B cell (primary cell): ENCODE measurements at regions not wholly inside any gene's neighbourhood (a gene's known extent, or its start where the extent isn't known, plus 50 kb on each side); places are given as distances from the start of the nearest gene placed in this dataset.

ENCODE experiments used
- ATAC-seq: fragments of 200-7000 bp; cut with Tn5 transposase; one replicate; pipeline ENCODE4 v1.10.0; 2021; ENCODE audit warnings: low read depth, mild to moderate bottlenecking, moderate number of reproducible peaks, moderate library complexity
- CTCF ChIA-PET: fragments of 350-600 bp; sonication (Branson Sonifier 250); formaldehyde crosslinking; loops from one replicate; lab custom pipeline; 2021; ENCODE audit warnings: antibody characterized with exemption, inconsistent platforms; lab: Charles Lee
- POLR2A ChIA-PET: fragments of 350-600 bp; sonication (Branson Sonifier 250); formaldehyde crosslinking; loops from one replicate; lab custom pipeline; 2021; ENCODE audit warnings: antibody characterized with exemption; lab: Charles Lee
- DNase-seq: peaks from one replicate; pipeline ENCODE4 v3.0.0; 2013
- H2AFZ ChIP-seq: 2 replicates; pipeline ENCODE4 v1.6.1; 2012; ENCODE audit warnings: mild to moderate bottlenecking, low read depth, low read length; ENCODE audit not compliant: insufficient read depth, poor library complexity, severe bottlenecking
- H3K27ac ChIP-seq, 2 donors: 1 replicate in 1 of 2; 2 replicates in 1 of 2; pipeline ENCODE4 v1.5.1; 2012 to 2013; ENCODE audit warnings: low read length in 2 of 2, mild to moderate bottlenecking in 2 of 2, moderate library complexity in 1 of 2
- H3K27me3 ChIP-seq, 4 experiments: fragments of 200-600 bp in 1 of 4; sonication (generic) in 1 of 4; replicated peaks in 1 of 4; 1 replicate in 2 of 4; 2 replicates in 2 of 4; pipeline versions ENCODE4 v1.6.1 to v1.7.0; 2013 to 2016; ENCODE audit warnings: low read length in 3 of 4, mild to moderate bottlenecking in 2 of 4, mixed read lengths in 1 of 4, moderate library complexity in 1 of 4; ENCODE audit not compliant: insufficient read depth in 4 of 4, control insufficient read depth in 3 of 4; ENCODE audit errors: control extremely low read depth in 1 of 4
- H3K36me3 ChIP-seq, 2 experiments: replicated peaks in 1 of 2; 1 replicate in 1 of 2; 2 replicates in 1 of 2; pipeline versions ENCODE4 v1.6.1 to v1.7.1; 2013; ENCODE audit warnings: low read length in 1 of 2; ENCODE audit not compliant: insufficient read depth in 2 of 2, control insufficient read depth in 1 of 2; ENCODE audit errors: control extremely low read depth in 1 of 2, extremely low read depth in 1 of 2
- H3K4me1 ChIP-seq, 2 donors: fragments of 200-600 bp in 1 of 2; sonication (generic) in 1 of 2; 1 replicate in 1 of 2; 2 replicates in 1 of 2; pipeline versions ENCODE4 v1.5.1 to v1.6.1; 2013 to 2017; ENCODE audit warnings: low read length in 2 of 2; ENCODE audit not compliant: control insufficient read depth in 2 of 2, insufficient read depth in 2 of 2
- H3K4me2 ChIP-seq: replicated peaks from 2 replicates; pipeline ENCODE3; 2012; ENCODE audit warnings: mild to moderate bottlenecking, low read depth, low read length; ENCODE audit not compliant: poor library complexity, severe bottlenecking
- H3K4me3 ChIP-seq, 5 experiments: fragments of 200-600 bp in 1 of 5; sonication (generic) in 1 of 5; 1 replicate in 3 of 5; 2 replicates in 2 of 5; pipeline versions ENCODE4 v1.5.1 to v1.7.0; 2011 to 2016; ENCODE audit warnings: low read length in 4 of 5, mild to moderate bottlenecking in 4 of 5, low read depth in 2 of 5, control low read depth in 1 of 5, moderate library complexity in 1 of 5; ENCODE audit not compliant: insufficient read depth in 1 of 5; ENCODE audit errors: control extremely low read depth in 1 of 5, extremely low read depth in 1 of 5
- H3K79me2 ChIP-seq: fragments of 200-600 bp; sonication (generic); one replicate; pipeline ENCODE4 v1.6.0; 2016; ENCODE audit warnings: low read length; ENCODE audit not compliant: control insufficient read depth, insufficient read depth
- H3K9ac ChIP-seq: fragments of 200-600 bp; sonication (generic); 2 replicates; pipeline ENCODE4 v1.6.1; 2017; ENCODE audit warnings: mild to moderate bottlenecking, low read length, moderate library complexity
- H3K9me3 ChIP-seq, 3 donors: one replicate each; pipeline versions ENCODE4 v1.6.1 to v1.7.1; 2013; ENCODE audit warnings: low read length in 2 of 3; ENCODE audit not compliant: control insufficient read depth in 2 of 3, insufficient read depth in 1 of 3; ENCODE audit errors: control extremely low read depth in 1 of 3
- H4K20me1 ChIP-seq: 2 replicates; pipeline ENCODE4 v1.6.0; 2012; ENCODE audit warnings: mild to moderate bottlenecking, low read length; ENCODE audit not compliant: insufficient read depth, control insufficient read depth, poor library complexity, severe bottlenecking
- H3K27ac Mint-ChIP-seq: one replicate; pipeline ENCODE4 v1.8.0; 2021; ENCODE audit warnings: mixed read lengths
- H3K27me3 Mint-ChIP-seq: one replicate; pipeline ENCODE4 v1.8.0; 2021; ENCODE audit warnings: mixed read lengths
- H3K4me1 Mint-ChIP-seq: one replicate; pipeline ENCODE4 v1.8.0; 2021; ENCODE audit warnings: mixed read lengths
- H3K4me3 Mint-ChIP-seq: one replicate; pipeline ENCODE4 v1.8.0; 2021; ENCODE audit warnings: mixed read lengths
- H3K9me3 Mint-ChIP-seq: one replicate; pipeline ENCODE4 v1.8.0; 2022; ENCODE audit warnings: mixed read lengths; ENCODE audit not compliant: insufficient read depth
- EZH2 ChIP-seq: IDR thresholded peaks from 2 replicates; pipeline ENCODE4 v1.6.1; 2012; ENCODE audit warnings: borderline replicate concordance, low read depth, mild to moderate bottlenecking, moderate library complexity, low read length; ENCODE audit not compliant: insufficient read depth, poor library complexity, severe bottlenecking
- WGBS: methylation state at CpG from one replicate; pipeline ENCODE4 v1.1.5; 2013; ENCODE audit warnings: missing lambda C conversion rate; ENCODE audit not compliant: insufficient coverage; 5-methylcytosine and 5-hydroxymethylcytosine counted together
- intact Hi-C: fragments of 100-400 bp; cut with micrococcal nuclease; formaldehyde crosslinking; loops from one replicate; pipeline ENCODE4 v1.10.0; 2022
- TF ChIP-seq, protein P1 (sequence below): fragments of 200-600 bp; IDR thresholded peaks from one replicate; pipeline ENCODE4 v1.8.0; 2022; ENCODE audit warnings: antibody characterized with exemption, mild to moderate bottlenecking

DNA sequence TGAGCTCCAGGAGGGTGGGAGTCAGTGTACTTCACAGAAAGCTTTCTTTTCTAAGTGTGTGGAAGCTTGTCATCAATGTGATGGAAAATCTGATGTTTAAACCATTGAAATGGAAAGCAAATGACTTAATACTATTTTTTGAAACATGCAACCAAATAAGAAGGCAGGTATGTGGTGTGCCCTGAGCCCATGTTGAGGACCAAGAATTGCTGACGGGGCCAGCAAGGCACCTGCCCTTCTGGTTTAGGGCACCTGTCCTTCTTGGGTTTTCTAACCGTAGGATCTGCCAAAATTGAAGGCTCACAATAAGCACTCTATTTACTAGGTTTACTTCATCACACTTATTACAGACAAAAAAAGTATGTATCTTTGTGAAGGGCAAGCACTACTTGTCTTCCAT lies 537.7 kb downstream of the SOCS6 start:
- Histone ChIP-seq H3K9ac (no peak overlapping the region), H3K27me3 (no peaks in the 10 kb centered on the region), H2AFZ (no peak overlapping the region), H3K9me3 (no peaks in the 10 kb centered on the region), H3K36me3 (no peaks in the 10 kb centered on the region), H4K20me1 (no peaks in the 10 kb centered on the region), H3K79me2 (no peaks in the 10 kb centered on the region), H3K4me3 (no peak overlapping the region), H3K4me2 (no peak overlapping the region), H3K27ac (no peak overlapping the region), H3K4me1 (no peaks in the 10 kb centered on the region)
- 93% methylated on average over 2 of the region's 2 CpGs for WGBS
- Mint-ChIP-seq H3K9me3 (no peaks in the 10 kb centered on the region), H3K27me3 (no peaks in the 10 kb centered on the region), H3K27ac (no peak overlapping the region), H3K4me1 (no peaks in the 10 kb centered on the region), H3K4me3 (no peak overlapping the region)
- ChIA-PET CTCF (no interaction called here), POLR2A (no interaction called here)
- ATAC-seq: no peak
- DNase-seq: no peak
- intact Hi-C loops: no loop called here
- TF ChIP-seq, protein P1, sequence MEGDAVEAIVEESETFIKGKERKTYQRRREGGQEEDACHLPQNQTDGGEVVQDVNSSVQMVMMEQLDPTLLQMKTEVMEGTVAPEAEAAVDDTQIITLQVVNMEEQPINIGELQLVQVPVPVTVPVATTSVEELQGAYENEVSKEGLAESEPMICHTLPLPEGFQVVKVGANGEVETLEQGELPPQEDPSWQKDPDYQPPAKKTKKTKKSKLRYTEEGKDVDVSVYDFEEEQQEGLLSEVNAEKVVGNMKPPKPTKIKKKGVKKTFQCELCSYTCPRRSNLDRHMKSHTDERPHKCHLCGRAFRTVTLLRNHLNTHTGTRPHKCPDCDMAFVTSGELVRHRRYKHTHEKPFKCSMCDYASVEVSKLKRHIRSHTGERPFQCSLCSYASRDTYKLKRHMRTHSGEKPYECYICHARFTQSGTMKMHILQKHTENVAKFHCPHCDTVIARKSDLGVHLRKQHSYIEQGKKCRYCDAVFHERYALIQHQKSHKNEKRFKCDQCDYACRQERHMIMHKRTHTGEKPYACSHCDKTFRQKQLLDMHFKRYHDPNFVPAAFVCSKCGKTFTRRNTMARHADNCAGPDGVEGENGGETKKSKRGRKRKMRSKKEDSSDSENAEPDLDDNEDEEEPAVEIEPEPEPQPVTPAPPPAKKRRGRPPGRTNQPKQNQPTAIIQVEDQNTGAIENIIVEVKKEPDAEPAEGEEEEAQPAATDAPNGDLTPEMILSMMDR: no peak
- TF ChIP-seq EZH2: no peak

DNA sequence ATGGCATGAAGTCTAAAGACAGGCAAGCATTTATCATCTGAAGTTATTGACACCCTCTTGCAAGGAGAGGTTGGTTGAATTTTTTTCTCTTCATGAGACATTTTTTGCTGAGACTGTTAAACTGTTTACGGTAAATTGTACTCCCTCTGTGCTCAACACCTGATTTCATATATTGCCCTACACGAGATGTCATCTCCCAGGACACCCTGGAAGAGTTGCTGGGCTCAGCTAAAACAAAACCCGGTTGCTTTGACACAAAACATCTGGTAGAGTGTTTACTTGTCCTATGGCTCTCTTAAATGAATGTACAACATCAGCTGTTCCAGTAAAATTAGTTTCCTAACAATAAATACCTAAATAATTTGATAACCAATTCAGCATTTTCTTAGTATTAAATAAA lies 533.8 kb downstream of the SOCS6 start:
- DNase-seq: no peak
- ATAC-seq: no peak
- TF ChIP-seq EZH2: no peak
- TF ChIP-seq, protein P1: no peak
- no peaks in the 10 kb centered on the region for H3K27me3 Mint-ChIP-seq
- no peaks in the 10 kb centered on the region for H3K4me1 ChIP-seq
- H3K9ac ChIP-seq: no peak overlapping the region
- H3K27me3 ChIP-seq: no peaks in the 10 kb centered on the region
- H3K9me3 ChIP-seq: no peaks in the 10 kb centered on the region
- H3K79me2 ChIP-seq: no peaks in the 10 kb centered on the region
- H3K9me3 Mint-ChIP-seq: no peaks in the 10 kb centered on the region
- intact Hi-C loops: no loop called here
- H3K4me1 Mint-ChIP-seq: no peaks in the 10 kb centered on the region
- no peak overlapping the region for H3K4me2 ChIP-seq
- H3K4me3 ChIP-seq: no peak overlapping the region
- no peaks in the 10 kb centered on the region for H3K36me3 ChIP-seq
- H3K4me3 Mint-ChIP-seq: no peak overlapping the region
- H4K20me1 ChIP-seq: no peaks in the 10 kb centered on the region
- POLR2A ChIA-PET: no interaction called here
- CTCF ChIA-PET: no interaction called here
- no peak overlapping the region for H3K27ac Mint-ChIP-seq
- H2AFZ ChIP-seq: no peak overlapping the region
- no CpG with 5 or more reads among the region's 3 CpGs for WGBS
- no peak overlapping the region for H3K27ac ChIP-seq
